NOMO-1 (cell line): ENCODE measurements at regions not wholly inside any gene's neighbourhood (a gene's known extent, or its start where the extent isn't known, plus 50 kb on each side); places are given as distances from the start of the nearest gene placed in this dataset.

Experiments used
- DNase-seq, 2 experiments: peaks; one replicate each; lab custom pipeline; 2025; ENCODE audit not compliant: unreplicated experiment in 2 of 2; lab: John Stamatoyannopoulos, UW

DNA sequence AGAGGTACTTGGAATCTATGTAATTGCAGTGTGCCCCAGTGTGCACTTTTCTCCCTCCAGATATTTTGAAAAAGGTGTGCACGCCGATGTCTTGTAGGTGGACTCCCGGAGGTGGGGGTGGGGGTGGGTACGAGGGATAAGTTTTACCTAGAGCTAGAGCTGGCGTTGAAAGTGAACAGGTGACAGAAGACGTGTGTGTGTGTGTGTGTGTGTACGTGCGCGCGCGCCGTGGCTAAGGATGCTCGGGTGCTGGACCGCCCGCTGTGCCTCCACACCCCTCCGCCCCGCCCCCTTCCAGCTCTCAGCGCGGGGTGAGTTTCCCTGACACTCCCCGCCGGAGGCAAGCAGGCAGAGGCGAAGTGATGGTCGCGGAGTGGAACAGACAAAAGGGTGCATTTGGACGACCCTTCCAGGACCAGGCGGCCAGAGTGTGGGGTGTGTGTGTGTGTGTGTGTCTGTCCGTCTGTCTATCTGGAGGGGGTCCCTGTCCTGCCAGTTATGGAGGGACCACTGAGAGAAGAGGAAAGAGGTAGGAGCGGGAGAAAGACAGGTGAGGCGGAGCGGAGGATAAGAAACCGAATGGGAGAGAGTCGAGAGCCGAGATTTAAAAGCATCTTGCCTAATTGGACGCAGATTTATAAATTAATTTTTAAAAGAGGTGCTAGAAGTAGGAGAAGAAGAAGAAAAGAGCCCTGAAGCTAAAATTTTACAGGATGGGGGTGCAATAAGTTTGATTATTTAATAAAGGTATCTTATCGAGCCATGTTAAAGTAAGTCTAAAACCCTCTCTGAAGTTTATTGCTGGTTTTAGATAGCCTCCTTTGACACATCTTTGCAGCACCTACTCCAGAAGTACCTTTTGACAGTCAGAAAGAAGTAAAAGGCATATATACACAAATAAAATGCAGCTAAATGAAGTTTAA lies 335.8 kb upstream of the THRB start:
- no peak for DNase-seq

DNA sequence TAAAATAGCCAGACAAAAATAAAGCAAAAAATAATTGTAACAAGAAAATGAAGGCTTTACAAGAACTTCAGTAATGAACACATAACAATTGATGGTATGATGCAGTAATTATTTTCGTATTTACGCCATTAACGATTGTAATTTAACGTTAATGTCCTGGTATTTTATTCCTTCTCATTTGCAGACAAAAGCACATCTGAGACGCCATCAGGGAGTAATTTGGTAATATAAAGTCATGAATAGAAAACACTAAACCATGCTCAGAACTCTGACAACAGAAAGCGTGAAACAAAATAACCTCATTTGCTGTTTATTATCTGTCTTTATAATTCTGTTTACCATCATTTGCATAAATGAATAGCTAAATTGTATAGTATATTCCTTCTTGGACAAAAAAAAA lies 336.6 kb upstream of the THRB start:
- DNase-seq: no peak

DNA sequence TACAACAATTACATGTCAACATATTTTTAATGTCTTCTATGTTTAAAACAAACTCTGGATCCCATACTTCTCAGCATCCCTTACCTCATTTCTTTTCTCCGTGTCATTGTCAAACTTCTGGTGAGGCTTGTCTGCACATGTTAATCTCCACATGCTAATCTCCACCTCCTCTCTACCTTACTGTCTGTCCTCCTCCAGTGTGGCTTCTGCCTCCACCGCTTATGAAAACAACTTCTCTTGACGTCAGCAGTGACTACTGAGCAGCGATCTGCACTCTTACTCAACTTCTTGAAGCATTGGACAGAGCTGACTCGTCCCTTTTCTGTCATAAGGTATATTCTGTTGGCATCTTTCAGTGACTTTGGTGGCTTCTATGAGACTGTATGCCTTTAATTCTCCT lies 338.2 kb upstream of the THRB start:
- no peak for DNase-seq

DNA sequence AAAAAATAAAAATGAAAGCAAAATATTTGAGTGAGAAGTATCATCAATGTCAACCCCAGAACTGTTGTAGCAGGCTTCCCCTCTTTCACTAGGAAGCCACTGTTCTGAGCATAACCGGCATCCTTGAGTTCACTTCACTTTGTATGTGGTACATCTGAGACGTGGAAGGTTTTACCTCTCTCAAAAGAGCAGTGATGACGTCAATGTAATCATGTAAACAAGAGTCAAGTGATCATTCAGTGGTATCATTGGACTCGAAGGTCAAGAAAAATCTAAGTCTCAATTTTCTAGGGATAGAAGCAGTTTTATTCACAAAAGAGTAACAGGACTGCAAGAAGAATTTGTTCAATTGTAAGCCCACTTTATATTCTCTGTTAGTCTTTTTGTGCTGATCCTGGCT lies 339.8 kb upstream of the THRB start:
- DNase-seq: no peak

DNA sequence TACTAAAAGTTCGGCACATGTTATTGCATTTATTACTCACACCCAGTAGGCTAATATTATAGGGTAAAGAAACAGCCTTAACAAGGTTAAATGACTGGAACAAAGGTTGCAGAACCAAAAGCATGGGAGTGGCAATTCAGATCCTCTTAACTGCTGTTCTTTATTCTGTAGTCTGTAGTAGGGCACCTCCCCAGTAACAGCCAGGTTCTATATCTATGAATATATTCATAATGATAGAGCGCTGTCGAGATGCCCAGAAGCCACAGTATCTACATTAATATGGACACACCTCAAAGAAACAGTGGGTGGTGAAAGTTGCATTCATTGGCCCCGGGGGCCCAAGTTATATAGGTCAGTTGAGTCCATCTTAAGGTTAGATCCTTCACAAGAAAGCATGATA lies 340.9 kb upstream of the THRB start:
- DNase-seq: no peak

DNA sequence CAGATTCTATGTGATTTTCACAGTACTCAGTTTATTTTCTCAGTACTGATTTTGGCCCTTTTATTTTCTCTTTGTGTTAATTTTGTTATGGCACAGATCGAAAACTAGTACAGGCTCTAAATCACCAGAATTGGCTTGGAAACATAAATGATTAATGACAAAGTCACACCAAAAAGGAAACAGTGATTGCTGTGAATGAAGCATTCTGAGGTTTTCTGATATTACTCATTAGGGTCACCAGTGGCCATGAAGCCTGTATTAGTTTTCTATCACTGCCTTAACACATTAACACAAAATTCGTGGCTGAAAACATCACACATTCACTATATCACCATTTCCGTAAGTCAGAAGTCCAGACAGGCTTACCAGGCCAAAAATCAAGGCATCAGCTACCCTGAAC lies 343.0 kb upstream of the THRB start:
- DNase-seq: no peak

DNA sequence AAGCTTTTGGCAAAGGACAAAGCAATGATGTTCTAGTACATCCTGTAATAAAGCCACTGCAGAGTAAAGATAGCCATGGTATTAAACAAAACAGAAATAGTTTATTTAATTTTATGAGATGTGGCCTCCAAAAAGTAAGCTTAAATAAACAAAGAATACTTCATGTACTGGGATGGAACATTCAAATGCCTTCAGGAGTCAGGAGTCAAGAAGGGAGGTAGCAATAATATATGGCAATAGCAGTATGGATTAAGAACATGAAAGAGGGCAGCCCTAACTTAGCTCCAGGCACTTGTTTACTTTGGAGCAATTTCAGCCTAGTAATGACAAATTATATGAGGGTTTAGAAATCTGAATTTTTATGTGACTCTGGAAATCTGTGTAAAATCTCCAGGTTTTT lies 343.9 kb upstream of the THRB start:
- no peak for DNase-seq

DNA sequence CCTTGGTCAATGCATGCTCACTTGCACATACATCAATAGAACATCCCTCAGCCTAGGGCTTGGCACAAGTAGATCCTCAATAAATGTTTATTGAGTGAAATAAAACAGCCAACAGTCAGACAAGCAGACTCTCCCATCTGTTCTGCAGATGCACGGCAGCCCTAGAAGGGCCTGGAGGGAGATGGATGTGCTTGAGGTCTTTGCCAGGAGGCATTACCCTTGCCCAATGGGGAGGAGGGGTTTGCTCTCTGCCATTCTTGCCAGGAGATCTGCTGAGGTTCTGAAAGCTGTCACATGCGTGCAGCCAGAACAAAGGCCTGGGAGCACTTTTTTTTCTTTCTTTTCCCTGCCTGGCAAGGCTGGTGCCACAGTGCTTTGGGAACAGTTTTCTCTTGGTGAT lies 349.3 kb upstream of the THRB start:
- DNase-seq: no peak

DNA sequence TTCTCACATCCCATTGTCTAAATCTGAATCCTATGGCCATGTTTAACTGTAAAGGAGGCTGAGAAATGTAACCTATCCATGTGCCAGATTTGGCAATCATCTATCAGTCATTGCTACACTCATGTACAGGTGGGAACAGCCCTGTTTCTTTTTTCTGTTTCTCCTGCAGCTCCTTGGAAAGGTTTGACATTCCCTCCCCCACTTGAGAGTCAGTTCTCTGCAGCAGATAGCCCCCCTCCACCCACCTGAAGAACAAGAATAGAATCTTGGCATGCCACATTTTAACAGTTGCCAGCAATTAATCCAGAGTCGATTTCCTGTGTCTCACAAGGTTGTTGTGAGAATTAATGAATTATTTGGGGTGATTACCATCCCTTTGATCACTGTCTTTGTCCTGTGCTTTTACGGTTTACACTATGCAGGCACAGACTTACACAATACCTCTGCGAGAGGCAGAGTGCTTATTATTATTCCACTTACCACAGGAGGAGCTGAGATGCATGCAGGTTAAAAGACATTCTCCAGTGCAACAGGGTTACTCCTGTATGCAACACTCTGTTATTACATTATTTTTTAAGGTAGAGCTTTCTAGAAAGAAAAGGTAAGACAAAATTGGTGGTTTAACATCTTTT lies 351.0 kb upstream of the THRB start:
- no peak for DNase-seq

DNA sequence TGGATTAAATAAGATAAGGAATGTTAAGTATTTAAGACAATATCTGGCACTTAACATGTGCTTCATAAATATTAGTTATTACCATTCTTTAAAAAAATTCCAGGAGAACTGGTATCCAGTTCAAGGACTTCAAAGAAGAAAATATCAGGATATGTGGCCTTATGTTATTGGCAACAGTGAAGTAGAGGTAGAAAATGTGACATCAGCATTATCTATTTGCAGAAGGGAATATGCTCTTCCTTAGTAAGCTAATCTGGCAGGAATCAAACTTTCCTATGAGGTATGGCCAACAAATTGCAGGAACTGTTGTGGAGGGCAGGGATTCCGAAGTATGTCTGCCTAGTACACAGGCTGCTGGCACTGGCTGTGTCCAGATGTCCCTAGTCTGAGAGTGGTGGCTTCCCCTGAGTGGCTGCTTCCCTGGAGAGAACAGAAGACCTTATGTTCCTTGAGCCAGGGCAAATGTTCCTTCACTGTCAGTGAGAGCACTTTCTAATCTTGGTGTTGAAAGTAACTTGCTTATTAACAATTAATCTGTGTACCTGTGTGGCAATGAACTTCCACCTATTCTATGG lies 351.7 kb upstream of the THRB start:
- DNase-seq: no peak

DNA sequence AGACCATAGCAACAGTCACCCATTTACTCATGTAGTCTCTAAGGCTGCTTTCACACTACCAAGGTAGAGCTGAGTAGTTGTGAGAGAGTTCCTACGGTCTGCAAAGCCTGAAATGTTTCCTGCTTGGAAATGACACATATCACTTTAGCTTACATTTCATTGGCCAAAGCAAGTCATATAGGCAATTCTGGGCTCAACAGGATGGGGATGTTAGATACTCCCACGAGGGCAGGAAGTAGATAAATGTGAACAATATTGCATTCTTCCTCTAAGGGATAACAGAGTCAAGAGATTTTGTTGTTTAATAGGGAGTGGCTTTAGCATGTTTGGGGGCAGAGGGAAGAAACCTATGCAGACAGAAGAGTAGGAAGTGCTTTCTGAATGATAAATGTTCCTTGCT lies 355.6 kb upstream of the THRB start:
- no peak for DNase-seq

DNA sequence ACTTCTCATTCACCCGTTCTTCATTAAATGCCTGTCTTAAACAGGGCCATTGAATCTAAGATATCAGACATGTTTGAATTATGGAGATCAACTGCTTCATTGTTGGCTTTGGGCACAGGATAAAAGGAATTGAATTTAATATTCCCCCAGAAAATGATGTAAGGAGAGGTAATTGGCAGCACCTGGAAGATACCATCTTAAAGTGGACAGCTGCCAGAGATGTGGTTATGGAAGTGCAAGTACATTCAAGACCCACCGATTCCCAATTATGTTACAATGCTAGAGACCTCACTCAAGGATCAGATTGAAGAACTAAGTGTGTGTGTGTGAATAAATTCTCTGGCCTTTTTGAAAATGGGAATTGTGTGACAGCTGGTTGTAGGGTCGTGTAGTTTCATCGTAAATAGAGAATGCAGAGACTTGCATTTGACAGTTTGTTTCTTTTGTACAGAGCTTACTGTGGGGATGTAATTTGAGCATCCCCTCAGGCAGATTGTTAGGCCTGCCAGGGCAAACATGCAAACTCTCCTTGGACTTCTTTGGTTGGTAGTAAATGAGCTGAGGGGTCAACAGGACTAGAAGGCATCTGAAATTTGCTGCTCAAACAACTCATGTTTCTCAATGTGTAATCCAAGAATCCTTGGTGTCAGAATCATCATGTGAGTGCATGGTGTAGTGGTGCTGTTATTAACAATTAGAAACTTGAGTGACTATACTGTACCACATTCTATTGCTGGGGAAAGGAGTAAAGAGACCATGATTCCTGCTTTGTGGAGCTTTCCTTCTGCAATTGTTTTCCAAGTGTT lies 359.2 kb upstream of the THRB start:
- DNase-seq: no peak

DNA sequence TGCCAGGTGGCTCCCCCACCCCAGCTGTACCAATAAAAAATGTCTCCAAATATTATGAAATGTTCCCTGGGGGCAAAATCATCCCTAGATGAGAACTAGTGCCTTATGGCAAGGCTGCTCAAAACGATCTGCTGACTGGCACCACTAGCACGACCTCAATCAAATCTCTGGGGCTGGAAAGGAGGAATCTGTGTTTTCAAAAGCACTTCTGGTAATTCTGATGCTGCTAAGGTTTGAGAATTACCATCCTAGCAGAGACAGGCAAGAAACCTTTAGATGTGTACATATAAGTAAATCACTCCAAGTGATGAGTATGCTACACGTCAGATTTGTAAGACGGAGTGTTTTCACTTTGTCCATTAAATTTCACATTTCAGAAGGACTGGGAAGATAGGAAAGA lies 360.1 kb upstream of the THRB start:
- no peak for DNase-seq

DNA sequence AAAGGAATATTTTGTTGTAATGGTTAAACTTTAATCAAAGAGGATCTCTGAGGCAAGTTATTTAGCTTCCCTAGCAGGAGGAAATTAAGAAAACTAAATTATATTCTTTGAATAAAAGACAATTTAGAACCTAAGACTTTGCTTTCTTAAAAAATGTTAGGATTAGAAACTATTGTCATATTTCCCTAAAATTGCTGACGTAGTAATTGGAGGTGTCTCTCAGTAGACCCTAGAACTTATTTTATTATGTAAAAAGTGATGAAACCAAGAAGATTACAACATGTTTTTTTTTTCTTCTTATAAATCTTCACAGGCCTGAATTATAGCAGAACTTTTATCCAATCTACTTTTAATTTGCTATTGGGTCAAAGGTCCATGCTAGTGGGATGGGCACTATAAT lies 363.3 kb upstream of the THRB start:
- DNase-seq: no peak

DNA sequence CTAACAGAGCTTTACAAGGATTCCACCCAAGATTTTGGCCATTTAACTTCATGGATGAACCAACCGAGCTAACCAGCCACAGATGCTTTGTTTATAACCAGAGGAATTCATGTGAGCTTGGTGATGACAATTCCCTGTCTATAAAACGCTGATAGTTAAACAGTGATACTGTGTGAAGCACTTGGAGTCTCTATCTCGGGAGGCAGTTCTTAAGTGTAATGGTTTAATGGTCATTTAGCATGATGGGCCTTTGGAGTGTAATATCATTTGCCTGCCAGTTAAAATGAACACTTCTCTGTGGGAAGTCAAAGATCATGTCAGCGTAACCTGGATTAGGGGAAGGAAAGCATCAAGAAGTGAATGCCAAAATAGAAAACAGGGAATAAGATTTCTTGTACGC lies 368.6 kb upstream of the THRB start:
- DNase-seq: no peak

DNA sequence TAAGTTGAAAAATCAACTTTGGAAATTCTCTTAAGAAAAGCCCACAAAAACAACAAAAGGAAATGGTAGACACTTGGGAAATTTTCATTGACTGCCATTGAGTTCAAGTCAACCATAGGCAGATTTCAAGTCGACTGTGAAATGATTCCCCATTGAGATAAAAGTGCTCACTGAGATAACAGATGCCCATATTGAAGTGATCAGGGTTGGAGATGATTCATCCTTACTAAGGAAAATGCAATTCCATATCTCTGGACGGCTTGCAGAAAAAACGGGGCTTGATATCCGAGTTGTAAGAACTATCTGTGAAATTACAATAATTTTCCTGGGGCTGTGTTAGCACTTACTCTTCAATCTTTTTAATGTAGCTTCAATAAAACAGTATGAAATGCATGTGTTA lies 373.1 kb upstream of the THRB start:
- DNase-seq: no peak

DNA sequence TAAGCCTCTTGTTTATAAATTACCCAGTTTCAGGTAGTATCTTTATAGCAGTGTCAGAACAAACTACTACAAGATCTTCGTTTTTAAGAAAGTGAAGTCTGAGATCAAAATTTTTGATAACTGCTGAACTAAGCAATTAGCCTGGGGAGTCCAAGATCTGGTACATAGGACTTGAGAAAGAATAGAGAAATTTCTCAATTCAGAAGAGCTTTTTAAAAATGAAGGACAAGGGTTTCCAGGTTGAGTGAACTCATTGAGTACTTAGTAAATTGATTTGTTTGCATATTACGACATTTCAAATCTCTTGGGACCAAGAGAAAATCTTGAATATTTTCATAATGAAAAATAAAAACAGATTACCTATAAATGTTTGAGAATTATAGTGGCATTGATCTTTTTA lies 386.6 kb upstream of the THRB start:
- no peak for DNase-seq

DNA sequence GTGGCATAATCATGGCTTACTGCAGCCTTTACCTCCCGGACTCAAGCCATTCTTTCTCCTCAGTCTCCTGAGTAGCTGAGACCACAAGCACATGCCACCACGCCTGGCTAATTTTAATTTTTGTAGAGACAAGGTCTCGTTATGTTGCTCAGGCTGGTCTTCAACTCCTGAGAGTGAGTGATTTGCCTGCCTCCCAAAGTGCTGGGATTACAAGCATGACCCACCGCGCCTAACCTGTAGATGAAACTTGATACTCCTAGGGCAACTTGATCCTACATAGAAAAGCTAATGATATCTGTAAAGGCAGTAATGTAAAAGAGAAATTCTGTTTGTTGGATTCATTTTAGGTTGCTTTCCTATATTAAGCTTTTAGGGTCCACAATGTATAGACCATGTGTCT lies 391.9 kb upstream of the THRB start:
- DNase-seq: no peak

DNA sequence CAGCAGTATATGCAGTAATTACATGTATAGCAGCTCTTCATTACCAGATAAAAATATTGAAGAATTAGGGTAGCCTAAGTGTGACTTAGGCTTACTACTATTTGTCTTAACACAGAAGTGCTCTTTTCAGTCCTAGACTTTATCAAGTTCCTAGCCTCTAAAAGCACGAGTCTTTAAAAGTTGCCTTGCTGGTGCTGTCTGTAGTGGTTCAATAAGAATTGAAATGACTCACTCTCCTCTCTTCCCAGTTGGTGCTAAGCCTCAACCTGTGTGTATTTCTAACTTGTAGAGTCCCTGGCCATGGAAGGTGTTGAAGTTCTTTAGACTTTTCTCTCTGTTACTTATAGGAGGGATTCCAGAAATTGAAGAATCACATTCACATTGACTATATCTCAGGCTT lies 395.4 kb upstream of the THRB start:
- no peak for DNase-seq

DNA sequence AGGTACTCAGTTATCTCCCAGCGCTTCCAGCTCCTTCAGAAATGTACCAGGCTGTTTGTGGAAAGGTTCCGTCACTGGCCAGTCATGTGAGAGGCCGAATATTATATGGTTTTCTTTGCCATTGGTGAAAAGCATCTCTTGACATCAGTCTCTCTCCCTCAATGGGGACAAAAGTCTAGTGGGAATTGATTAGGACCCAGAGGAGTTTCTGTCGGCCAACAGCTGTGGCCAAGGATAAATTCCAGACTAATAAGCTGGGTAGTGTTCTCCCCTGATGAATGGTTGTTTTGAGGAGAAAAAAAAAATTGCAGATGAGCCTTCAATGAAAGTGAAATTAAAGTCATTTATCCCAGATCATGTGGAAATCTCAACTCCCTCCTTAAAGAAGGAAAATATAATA lies 404.7 kb upstream of the THRB start:
- no peak for DNase-seq

DNA sequence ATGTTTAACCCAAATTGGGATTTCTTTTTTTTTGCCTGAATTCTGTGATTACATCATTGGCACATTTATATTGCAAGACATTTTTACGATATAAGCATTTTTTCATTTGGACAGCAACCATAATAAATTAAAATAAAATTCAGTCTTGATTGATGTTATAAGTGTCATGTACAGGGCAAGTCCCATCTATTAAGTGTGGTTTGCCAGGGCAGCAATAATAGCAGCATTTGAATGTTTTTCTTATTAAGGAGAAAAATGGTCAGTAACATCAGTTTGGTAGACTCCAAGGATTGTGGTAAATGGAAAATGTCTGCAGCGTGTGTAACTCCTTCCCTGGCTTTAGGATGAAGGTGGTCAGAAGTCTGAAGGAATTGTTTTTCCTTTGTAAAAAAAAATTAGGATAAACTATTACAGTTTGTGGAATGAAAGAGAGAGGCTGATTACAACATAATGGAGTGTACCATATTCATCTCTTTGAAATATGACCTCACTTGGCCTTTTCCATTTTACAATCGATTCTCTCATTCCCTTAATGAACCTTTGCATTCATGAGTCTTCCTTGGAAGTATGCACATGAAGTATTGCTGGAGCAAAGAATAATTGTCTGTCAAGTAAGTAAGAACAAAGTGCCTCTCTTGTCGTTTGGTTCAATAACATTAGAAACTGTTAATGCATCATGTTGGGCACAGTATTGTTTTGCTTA lies 405.4 kb upstream of the THRB start:
- no peak for DNase-seq
